ENCODE measurements at regions not wholly inside any gene's neighbourhood (a gene's known extent, or its start where the extent isn't known, plus 50 kb on each side); places are given as distances from the start of the nearest gene placed in this dataset.

DNA sequence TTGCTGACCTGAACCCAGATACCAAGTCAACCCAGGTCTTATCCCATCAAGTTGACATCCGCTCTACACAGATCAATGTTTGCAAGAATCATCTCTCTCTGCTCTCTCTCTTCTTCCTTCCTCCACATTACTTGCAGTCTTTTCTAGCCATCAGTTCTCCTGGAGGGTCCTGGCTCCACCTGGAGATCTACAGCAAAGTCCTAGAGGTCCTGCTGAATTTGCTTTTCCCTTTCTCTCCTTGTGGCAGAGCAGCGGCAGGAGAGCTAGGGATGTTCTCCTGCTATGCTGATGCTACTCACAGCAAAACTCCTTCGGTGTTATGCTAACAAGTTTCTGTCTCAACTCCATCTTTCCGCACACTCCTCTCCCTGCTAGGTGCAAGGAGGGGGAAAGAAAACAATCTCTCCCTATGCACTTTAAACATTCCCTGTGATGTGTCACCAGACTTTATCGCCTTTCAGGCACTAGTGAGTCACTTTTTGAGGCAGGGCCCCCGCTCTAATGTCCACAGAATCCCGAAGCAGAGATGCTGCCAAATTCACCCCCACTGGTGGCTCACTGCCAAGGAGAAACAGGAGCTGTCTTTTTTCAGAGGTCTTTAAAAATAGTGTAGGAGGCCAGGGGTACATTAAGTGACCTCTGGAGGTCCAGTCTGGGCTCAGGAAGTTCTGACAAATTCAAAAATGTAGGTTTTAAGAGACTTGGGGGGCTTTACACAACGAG, 62.6 kb downstream of the FAM50B start:
- TF ChIP-seq POLR2A (IDR thresholded peaks at IDR 0.05; ENCODE audit: low read length): no peak
- no peak for TF ChIP-seq GATA1 (IDR thresholded peaks at IDR 0.05; ENCODE audit: low read depth, low read length)
